Trophoblast cell (in vitro differentiated cells and primary cell): ENCODE measurements at regions not wholly inside any gene's neighbourhood (a gene's known extent, or its start where the extent isn't known, plus 50 kb on each side); places are given as distances from the start of the nearest gene placed in this dataset.

Source experiments
- DNase-seq, 2 donors: peaks; one replicate each; pipeline ENCODE4 v3.0.0-alpha.2; 2016
- H2AFZ ChIP-seq: 2 replicates; pipeline ENCODE4 v1.6.1; 2013; ENCODE audit warnings: low read length, moderate library complexity, mild to moderate bottlenecking; ENCODE audit not compliant: insufficient read depth, poor library complexity
- H2AK5ac ChIP-seq: 2 replicates; pipeline ENCODE4 v1.6.1; 2013; ENCODE audit warnings: mild to moderate bottlenecking, low read length
- H2BK120ac ChIP-seq: 2 replicates; pipeline ENCODE4 v1.6.1; 2013; ENCODE audit warnings: low read length, mild to moderate bottlenecking, moderate library complexity; ENCODE audit not compliant: insufficient read depth, poor library complexity
- H2BK12ac ChIP-seq: 2 replicates; pipeline ENCODE4 v1.6.1; 2013; ENCODE audit warnings: mild to moderate bottlenecking, low read length, moderate library complexity
- H2BK5ac ChIP-seq: 2 replicates; pipeline ENCODE4 v1.6.1; 2013; ENCODE audit warnings: low read length, low read depth, moderate library complexity, mild to moderate bottlenecking; ENCODE audit not compliant: poor library complexity
- H3K14ac ChIP-seq: 2 replicates; pipeline ENCODE4 v1.6.1; 2013; ENCODE audit warnings: mild to moderate bottlenecking, low read length
- H3K18ac ChIP-seq: 2 replicates; pipeline ENCODE4 v1.6.1; 2013; ENCODE audit warnings: mild to moderate bottlenecking, low read length
- H3K23ac ChIP-seq: 2 replicates; pipeline ENCODE4 v1.6.1; 2013; ENCODE audit warnings: low read length
- H3K27ac ChIP-seq: 2 replicates; pipeline ENCODE4 v1.5.1; 2013; ENCODE audit warnings: low read depth, mild to moderate bottlenecking, inconsistent platforms, low read length, moderate library complexity
- H3K27me3 ChIP-seq: 2 replicates; pipeline ENCODE4 v1.6.1; 2013; ENCODE audit warnings: inconsistent platforms, mild to moderate bottlenecking, low read length, moderate library complexity; ENCODE audit not compliant: insufficient read depth
- H3K36me3 ChIP-seq, 2 experiments: 1 replicate in 1 of 2; 2 replicates in 1 of 2; pipeline ENCODE4 v1.6.1; 2013; ENCODE audit warnings: low read length in 2 of 2, mild to moderate bottlenecking in 2 of 2, moderate library complexity in 1 of 2; ENCODE audit not compliant: insufficient read depth in 2 of 2, control insufficient read depth in 1 of 2
- H3K4ac ChIP-seq: 2 replicates; pipeline ENCODE4 v1.6.1; 2013; ENCODE audit warnings: low read depth, mild to moderate bottlenecking, low read length, moderate library complexity
- H3K4me1 ChIP-seq, 2 experiments: 1 replicate in 1 of 2; 2 replicates in 1 of 2; pipeline ENCODE4 v1.6.1; 2013; ENCODE audit warnings: low read length in 2 of 2, mild to moderate bottlenecking in 2 of 2, moderate library complexity in 1 of 2; ENCODE audit not compliant: insufficient read depth in 2 of 2, control insufficient read depth in 1 of 2
- H3K4me2 ChIP-seq: 2 replicates; pipeline ENCODE4 v1.6.1; 2013; ENCODE audit warnings: inconsistent platforms, mild to moderate bottlenecking, low read length, moderate library complexity
- H3K4me3 ChIP-seq: 2 replicates; pipeline ENCODE4 v1.5.1; 2013; ENCODE audit warnings: mild to moderate bottlenecking, low read depth, low read length, inconsistent platforms
- H3K79me1 ChIP-seq: one replicate; pipeline ENCODE4 v1.6.1; 2013; ENCODE audit warnings: low read length
- H3K79me2 ChIP-seq: 2 replicates; pipeline ENCODE4 v1.6.1; 2013; ENCODE audit warnings: low read length, mild to moderate bottlenecking; ENCODE audit not compliant: control insufficient read depth, insufficient read depth, poor library complexity
- H3K9ac ChIP-seq: 2 replicates; pipeline ENCODE4 v1.6.1; 2013; ENCODE audit warnings: mild to moderate bottlenecking, low read length
- H3K9me3 ChIP-seq: 2 replicates; pipeline ENCODE4 v1.6.1; 2013; ENCODE audit warnings: low read depth, mild to moderate bottlenecking, control low read depth, inconsistent platforms, low read length; ENCODE audit not compliant: insufficient read depth
- H4K12ac ChIP-seq: 2 replicates; pipeline ENCODE4 v1.6.1; 2013; ENCODE audit warnings: low read depth, mild to moderate bottlenecking, low read length, moderate library complexity
- H4K8ac ChIP-seq: 2 replicates; pipeline ENCODE4 v1.6.1; 2013; ENCODE audit warnings: low read depth, mild to moderate bottlenecking, low read length, moderate library complexity
- H4K91ac ChIP-seq: one replicate; pipeline ENCODE4 v1.6.1; 2013; ENCODE audit warnings: low read depth, mild to moderate bottlenecking, low read length, moderate library complexity
- WGBS: extraction: QIAGEN DNeasy Blood & Tissue Kit; methylation state at CpG from one replicate; pipeline ENCODE4 v1.1.7; 2013; ENCODE audit warnings: missing lambda C conversion rate; ENCODE audit not compliant: insufficient read length, insufficient coverage; ENCODE audit errors: extremely low coverage; 5-methylcytosine and 5-hydroxymethylcytosine counted together

DNA sequence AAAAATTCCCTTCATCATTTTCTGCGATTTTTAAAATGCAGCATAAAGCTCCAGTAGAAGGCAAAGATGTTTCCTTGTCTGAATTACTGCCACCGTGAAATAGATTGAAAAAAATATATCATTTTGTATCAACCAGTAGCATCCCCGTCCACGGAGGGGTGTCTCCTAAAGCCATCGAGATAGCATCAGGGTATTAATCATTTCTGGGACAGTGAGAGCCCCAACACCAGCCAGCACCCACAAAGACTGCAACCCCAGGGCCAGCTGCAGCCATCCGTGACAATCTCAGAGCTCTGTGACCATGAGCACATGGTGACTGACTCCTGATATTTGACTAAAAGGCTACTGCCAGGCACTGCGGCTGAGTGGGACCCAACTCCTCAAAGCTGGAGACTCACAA is 64.1 kb upstream of the SIX3 start:
- no peak overlapping the region for H2BK120ac ChIP-seq
- no CpG with 5 or more reads among the region's 7 CpGs for WGBS

DNA sequence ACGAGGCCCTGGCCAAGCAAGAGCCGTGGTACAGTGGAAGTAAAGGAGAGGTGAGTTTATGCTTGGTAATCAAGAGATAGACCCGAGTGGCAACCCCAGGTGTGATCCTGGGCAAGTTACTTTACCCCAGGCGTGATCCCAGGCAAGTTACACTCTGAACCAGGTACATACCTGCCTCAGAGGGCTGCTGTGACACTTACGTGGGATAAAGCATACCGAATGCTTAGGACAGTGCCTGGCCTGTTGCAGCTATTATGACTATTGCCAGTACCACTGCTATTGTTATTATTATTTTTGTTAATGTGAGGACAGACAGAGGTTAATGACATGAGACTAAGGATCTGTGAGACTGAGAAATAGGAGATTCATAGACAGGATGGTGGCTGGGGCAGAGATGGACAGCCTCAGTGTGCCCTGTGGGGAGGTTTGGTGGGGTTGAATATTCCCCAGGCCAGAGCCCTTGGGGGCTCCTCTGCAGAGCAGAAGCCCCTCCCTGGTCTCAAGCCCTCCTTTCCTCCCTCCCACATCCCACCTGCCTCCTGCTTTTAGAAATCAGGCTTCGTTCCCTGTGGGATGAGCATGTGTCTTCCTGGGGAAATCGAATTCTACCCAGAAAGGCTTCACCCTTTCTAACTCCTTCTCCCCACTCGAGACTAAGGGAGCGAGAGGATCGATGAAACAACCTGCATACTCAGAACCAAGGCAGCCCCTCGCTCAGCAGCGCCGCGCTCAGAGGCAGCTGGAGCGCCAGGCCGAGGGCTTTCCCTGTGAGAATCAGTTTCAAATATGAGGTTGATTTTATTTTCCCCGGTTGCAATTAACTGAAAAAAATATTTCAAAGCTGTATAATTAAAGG is 62.0 kb upstream of the SIX3 start:
- Histone ChIP-seq H4K12ac (no peak overlapping the region), H3K23ac (no peak overlapping the region), H3K4ac (no peak overlapping the region), H2BK12ac (no peak overlapping the region), H3K4me3 (no peak overlapping the region), H2AFZ (no peak overlapping the region), H3K9me3 (peaks cover 2% of the 10 kb centered on the region), H3K9ac (no peak overlapping the region), H3K4me1 (no peaks in the 10 kb centered on the region), H3K18ac (no peak overlapping the region), H2BK120ac (no peak overlapping the region), H4K8ac (no peak overlapping the region), H3K4me2 (no peak overlapping the region), H3K36me3 (no peaks in the 10 kb centered on the region), H3K27ac (no peak overlapping the region), H4K91ac (no peak overlapping the region), H3K79me1 (no peaks in the 10 kb centered on the region), H2AK5ac (no peak overlapping the region), H3K14ac (no peak overlapping the region), H2BK5ac (no peak overlapping the region), H3K79me2 (no peaks in the 10 kb centered on the region), H3K27me3 (no peaks in the 10 kb centered on the region)
- DNase-seq: no peak
- no CpG with 5 or more reads among the region's 18 CpGs for WGBS

More for the DNA sequence above, 64.1 kb upstream of the SIX3 start:
- Histone ChIP-seq H4K91ac (no peak overlapping the region), H3K9ac (no peak overlapping the region), H3K36me3 (no peaks in the 10 kb centered on the region), H3K27me3 (no peaks in the 10 kb centered on the region), H3K79me1 (no peaks in the 10 kb centered on the region), H3K27ac (no peak overlapping the region), H3K4me3 (no peak overlapping the region), H4K8ac (no peak overlapping the region), H3K18ac (no peak overlapping the region), H2BK5ac (no peak overlapping the region), H2BK12ac (no peak overlapping the region), H3K14ac (no peak overlapping the region), H3K9me3 (peaks cover 2% of the 10 kb centered on the region), H2AK5ac (no peak overlapping the region), H3K79me2 (no peaks in the 10 kb centered on the region), H3K4me2 (no peak overlapping the region), H3K4me1 (no peaks in the 10 kb centered on the region), H3K4ac (no peak overlapping the region), H4K12ac (no peak overlapping the region), H2AFZ (no peak overlapping the region), H3K23ac (no peak overlapping the region)
- no peak for DNase-seq

DNA sequence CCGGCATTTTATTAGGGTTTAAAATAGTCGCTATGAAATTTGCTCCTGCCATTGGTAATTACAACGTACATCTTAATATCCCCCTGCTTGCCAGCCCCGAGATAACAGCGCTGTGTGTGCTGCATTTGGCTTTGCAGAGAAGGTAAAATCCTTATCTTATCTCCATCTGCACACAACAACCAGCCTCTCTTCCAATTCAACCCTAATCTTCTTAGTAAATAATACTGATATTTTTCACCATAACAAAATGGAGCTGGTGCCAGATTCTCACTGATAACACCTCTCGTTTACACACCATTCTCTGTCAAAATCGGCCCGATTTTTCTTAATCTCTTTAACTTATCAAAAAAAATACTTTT is 61.4 kb upstream of the SIX3 start:
- Histone ChIP-seq H3K27ac (no peak overlapping the region), H3K4me1 (no peaks in the 10 kb centered on the region), H3K36me3 (no peaks in the 10 kb centered on the region), H3K4me3 (no peak overlapping the region), H2BK12ac (no peak overlapping the region), H3K4ac (no peak overlapping the region), H2AFZ (no peak overlapping the region), H3K79me2 (no peaks in the 10 kb centered on the region), H3K79me1 (no peaks in the 10 kb centered on the region), H4K8ac (no peak overlapping the region), H3K14ac (no peak overlapping the region), H3K4me2 (no peak overlapping the region), H3K27me3 (no peaks in the 10 kb centered on the region), H2BK5ac (no peak overlapping the region), H4K12ac (no peak overlapping the region), H3K9ac (no peak overlapping the region), H4K91ac (no peak overlapping the region), H3K9me3 (peaks cover 2% of the 10 kb centered on the region), H2AK5ac (no peak overlapping the region), H2BK120ac (no peak overlapping the region), H3K18ac (no peak overlapping the region), H3K23ac (no peak overlapping the region)
- DNase-seq: no peak
- 100% methylated on average over 2 of the region's 8 CpGs for WGBS

DNA sequence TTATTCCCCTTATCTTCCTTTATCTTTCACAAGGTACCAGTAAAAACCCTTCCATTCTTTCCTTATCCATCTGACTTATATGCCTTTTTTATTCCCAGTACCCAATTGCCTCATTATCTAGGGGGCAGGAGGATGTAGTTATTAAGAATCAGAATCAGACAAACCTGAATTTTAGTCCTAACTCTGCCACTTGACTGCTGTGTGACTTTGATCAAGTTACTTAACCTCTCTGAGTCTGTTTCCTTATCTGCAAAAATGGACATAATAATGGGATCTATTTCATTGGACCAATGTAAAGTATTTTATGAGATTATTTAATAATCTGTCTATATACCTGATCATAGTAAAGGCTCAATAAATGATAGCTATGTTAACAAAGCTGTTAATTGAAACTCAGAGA is 59.6 kb upstream of the SIX3 start:
- no peak overlapping the region for H3K23ac ChIP-seq
- H3K27me3 ChIP-seq: no peaks in the 10 kb centered on the region
- H2BK12ac ChIP-seq: no peak overlapping the region
- H3K4ac ChIP-seq: no peak overlapping the region
- H3K9ac ChIP-seq: no peak overlapping the region
- H3K14ac ChIP-seq: no peak overlapping the region
- no peak overlapping the region for H3K18ac ChIP-seq
- H2AFZ ChIP-seq: no peak overlapping the region
- no peak overlapping the region for H4K8ac ChIP-seq
- no peak overlapping the region for H2BK120ac ChIP-seq
- H3K4me3 ChIP-seq: no peak overlapping the region
- no peaks in the 10 kb centered on the region for H3K4me1 ChIP-seq
- H4K91ac ChIP-seq: no peak overlapping the region
- no peak overlapping the region for H2BK5ac ChIP-seq
- H2AK5ac ChIP-seq: no peak overlapping the region
- peaks cover 2% of the 10 kb centered on the region for H3K9me3 ChIP-seq
- H4K12ac ChIP-seq: no peak overlapping the region
- DNase-seq: no peak
- H3K4me2 ChIP-seq: no peak overlapping the region
- H3K79me1 ChIP-seq: no peaks in the 10 kb centered on the region
- H3K36me3 ChIP-seq: no peaks in the 10 kb centered on the region
- no peak overlapping the region for H3K27ac ChIP-seq
- no peaks in the 10 kb centered on the region for H3K79me2 ChIP-seq
